Hippocampal formation (tissue), 2 donors: ENCODE measurements at regions not wholly inside any gene's neighbourhood (a gene's known extent, or its start where the extent isn't known, plus 50 kb on each side); places are given as distances from the start of the nearest gene placed in this dataset.

Source experiments
- DNase-seq, 2 donors: peaks; one replicate each; lab custom pipeline; 2025; lab: John Stamatoyannopoulos, UW

DNA sequence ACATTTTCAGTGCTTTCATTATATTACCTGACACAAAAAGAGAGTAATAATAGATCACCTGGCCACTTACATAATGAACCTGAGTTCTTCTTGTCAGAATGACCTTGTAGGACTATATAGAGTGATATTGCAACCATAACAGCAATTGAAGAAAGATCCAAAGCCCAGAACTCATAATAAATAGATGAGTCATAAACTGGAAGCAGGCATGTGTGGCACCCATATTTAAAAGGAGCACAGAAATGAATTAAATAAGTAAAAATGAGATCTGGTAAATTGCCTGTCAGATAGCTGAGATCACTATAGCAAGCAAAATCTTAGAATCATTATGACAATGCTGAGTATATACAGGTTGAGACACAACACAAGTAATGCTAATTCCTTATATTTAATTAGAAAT is 331.8 kb downstream of the AASDHPPT start:
- no peak for DNase-seq

DNA sequence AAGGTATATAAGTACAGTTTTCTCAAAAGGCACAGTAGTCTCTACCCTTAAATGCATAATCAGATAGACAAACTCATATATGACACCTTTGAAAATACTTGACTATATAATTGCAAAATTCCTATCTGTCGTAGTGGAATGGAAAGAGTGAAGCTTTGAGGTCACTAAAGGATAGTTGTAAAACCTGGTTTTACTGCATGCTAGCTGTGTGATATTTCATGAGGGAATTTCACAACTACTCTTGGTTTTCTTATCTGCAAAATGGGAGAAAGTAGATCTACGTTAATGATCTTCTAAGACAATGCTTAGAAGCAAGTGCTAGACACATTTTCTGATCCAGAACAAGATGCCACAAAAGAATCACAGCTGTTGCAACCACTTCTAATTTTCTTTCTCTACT is 332.2 kb downstream of the AASDHPPT start:
- no peak for DNase-seq

GRCh38 chr11:106410902-106411301 is 333.4 kb downstream of the AASDHPPT start:
- no peak for DNase-seq

DNA sequence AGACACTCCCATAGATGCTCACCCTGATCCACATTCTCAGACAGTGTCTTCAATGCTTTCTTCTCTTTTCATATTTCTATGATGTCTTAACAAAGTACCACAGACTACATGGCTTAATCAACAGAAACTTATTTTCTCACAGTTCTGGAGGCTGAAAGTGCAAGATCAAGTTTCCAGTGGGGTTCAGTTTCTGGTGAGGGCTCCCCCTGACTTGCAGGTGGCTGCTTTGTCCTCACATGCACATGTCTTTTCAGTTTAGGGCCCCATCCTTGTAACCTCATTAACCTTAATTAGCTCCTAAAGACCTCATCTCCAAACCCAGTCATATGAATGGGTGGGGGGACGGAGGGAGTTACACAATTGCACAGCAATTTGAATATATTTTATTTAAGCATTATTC is 335.8 kb downstream of the AASDHPPT start:
- DNase-seq: no peak

GRCh38 chr11:106415510-106415909 is 338.0 kb downstream of the AASDHPPT start:
- DNase-seq: no peak

GRCh38 chr11:106418791-106419190 is 341.3 kb downstream of the AASDHPPT start:
- no peak for DNase-seq

DNA sequence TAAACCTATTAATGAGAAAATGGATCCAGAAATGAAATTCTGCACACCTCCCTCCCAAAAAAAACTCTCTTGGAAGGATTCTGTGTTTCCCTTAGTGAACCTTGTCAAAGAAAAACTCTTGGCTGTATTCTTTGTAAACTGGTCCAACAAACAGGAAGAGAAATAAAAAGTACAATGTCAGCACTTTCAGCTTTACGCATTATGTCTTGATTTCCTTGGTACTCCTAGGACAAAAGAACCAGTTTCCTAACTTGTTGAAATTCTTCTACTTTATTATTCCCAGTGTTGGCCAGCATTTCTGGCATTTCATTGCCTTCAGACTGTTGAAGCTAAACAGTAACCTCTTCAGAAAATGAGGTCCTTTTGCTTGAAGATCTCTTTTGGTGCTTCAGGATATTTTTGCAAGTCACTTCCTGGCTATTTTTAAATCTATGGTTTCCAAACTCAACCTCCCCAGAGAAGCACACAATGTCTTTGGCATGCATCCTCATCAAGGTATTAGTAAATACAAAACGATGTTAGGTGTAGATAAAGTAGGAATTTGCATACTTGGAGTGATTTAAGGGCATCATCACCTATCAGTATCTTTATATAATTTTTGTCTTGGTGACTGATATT is 342.7 kb downstream of the AASDHPPT start:
- DNase-seq: peak in 1 of 2 donors; percentile 33

- no peak for DNase-seq
Observed at GRCh38 chr11:106420686-106421085, 343.2 kb downstream of the AASDHPPT start.

DNA sequence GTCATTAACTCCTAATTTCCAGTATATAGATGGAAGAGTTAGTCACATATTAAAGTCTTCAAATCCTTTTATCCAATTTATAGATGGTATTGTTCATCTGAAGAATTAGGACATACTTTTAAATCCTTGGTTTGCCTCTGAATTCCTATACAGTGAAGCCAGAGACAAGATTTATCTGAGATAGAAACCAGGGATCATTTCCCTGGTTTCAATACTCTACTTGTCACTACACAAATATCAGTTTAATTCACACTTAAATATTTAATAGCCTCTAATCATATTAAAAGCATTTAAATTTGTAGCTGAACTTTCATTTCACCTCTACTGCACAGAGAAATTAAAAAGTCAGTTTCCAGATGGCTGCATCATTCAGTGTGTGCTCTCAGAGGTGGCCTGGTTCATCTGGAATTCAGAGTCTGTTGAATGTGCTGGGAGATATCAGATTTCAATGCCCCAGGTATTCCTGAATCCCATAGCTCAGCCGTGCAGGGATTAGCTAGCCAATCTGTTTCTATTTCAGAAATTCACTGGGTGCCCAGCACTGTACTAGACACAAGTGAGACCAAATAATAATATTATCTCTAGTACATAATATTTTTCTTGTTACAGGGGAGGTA is 344.3 kb downstream of the AASDHPPT start:
- DNase-seq: no peak

DNA sequence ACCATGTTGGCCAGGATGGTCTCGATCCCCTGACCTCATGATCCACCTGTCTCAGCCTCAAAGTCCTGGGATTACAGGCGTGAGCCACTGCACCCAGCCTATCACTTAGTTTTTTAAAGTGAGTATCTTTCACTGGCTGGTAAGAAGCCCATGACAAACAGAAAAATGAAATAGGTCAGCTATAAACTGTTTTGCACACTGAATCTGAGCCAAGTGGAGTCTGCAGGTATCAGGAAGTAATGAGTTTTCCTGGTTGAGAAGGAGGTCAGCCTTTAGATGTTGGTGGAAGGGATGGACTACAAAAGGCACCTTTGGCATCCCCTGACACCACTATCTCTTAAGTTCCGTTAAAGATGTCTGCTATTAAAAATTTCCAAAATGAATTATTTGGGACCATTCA is 345.1 kb downstream of the AASDHPPT start:
- DNase-seq: no peak

GRCh38 chr11:106424111-106424510 is 346.6 kb downstream of the AASDHPPT start:
- no peak for DNase-seq

DNA sequence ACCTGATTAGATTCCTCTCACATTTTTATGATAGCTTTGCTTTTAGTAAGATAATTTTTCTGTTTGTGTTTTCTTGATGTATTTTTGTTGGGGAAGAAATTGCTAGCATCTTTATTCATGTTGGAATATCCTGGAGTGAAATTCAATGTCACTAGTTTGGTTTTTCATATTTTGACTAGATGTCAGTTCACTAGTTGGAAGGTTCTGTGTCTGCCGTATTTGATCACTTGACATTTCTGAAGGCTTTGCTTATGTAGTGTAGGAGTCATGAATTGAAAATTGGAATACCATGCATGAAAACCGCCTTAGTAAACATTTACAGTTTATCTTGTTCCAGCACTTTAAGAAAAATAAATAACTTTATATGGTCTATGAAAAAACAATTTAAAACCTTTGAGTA is 348.4 kb downstream of the AASDHPPT start:
- no peak for DNase-seq

DNA sequence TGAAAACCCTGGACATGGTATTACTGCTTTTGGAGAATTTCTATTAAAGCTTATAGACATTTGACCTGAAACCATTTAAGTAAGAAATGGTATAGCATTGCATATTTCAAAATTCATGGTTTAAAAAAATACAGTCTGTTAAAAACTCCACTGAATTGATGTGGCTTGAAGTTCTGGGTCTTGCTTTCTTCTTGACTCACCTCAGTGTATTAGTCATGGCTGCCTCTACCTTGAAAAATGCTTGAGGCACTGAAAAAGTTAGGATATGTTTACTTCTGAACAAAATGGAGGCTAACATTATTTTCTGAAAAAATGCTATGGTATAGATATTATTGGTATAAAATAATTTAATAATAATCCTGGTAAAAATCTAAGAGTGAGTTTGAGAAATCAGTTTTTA is 349.2 kb downstream of the AASDHPPT start:
- no peak for DNase-seq

DNA sequence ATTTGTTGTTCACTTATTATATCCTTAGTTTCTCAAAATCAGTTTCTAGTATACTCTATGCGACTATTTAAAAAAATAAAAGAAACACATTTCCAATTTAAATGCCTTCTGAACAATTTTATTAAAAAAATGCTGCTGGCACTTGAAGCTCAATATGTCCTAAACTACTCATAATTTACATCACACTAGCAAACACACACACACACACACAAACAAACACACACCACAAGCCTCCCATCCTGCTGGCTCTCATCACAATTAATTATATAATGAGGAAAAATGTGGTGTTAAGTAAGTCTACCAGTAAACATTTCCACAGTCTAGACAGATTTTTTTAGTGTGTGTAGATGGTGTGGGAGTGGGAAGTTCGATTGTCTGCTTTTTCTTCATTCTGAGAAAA is 350.3 kb downstream of the AASDHPPT start:
- DNase-seq: no peak

DNA sequence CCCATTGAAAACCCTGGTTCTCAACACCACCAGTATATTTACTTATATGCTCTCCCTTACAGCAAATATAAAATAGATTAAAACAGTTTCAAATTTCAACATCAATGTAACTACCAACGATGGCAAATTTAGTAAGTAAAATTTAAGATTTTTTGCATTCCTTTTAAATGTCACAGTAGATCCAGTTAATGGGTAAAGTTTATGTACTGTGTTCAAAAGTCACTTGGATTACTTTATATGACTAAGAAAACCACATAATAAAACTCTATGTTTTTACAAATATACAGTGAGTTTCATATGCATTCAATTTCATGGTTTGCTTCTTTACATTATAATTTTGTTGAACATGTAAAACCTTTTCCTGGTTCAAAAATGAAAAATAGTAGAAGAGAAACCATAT is 364.6 kb downstream of the AASDHPPT start:
- no peak for DNase-seq

- DNase-seq: no peak
Observed at GRCh38 chr11:106446302-106446701, 368.8 kb downstream of the AASDHPPT start.

DNA sequence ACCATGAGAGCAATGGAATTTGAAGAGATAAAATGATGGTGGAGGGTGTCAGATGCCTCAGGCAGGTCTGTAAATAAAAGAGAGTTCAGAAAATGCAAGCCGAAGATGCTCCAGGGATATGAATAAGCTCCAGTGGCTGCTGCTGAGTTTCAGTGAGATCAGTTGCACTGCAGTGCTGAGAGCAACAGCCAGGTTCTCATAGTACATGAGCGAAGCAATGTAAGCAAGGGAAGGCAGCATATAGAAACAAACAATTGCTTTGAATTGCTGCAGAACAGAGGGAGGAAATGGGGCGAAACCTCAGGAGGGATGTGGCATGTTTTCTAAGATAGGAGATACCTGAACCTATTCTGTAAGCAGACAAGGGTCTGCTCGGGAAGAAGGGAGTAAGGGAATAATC is 369.5 kb downstream of the AASDHPPT start:
- no peak for DNase-seq

GRCh38 chr11:106447631-106448191 is 370.2 kb downstream of the AASDHPPT start:
- no peak for DNase-seq

DNA sequence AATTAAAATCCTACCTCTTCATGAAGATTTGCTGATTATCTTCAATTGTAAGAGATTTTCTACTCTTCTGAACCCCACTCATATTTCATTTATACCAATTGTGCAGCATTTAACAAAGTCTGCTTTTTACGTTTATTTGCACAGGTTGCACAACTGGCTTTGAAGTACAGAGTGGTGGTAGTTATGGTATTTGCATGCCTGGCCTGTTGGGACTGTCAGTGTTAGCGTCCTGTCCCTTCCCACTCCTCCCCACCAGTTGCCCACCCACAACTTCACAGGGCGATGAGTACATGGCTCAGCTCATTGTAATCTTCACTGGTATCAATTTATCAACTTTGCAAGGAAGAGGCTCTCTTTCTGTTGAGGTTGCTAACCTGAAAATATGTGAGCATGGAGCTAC is 372.3 kb downstream of the AASDHPPT start:
- DNase-seq: no peak

DNA sequence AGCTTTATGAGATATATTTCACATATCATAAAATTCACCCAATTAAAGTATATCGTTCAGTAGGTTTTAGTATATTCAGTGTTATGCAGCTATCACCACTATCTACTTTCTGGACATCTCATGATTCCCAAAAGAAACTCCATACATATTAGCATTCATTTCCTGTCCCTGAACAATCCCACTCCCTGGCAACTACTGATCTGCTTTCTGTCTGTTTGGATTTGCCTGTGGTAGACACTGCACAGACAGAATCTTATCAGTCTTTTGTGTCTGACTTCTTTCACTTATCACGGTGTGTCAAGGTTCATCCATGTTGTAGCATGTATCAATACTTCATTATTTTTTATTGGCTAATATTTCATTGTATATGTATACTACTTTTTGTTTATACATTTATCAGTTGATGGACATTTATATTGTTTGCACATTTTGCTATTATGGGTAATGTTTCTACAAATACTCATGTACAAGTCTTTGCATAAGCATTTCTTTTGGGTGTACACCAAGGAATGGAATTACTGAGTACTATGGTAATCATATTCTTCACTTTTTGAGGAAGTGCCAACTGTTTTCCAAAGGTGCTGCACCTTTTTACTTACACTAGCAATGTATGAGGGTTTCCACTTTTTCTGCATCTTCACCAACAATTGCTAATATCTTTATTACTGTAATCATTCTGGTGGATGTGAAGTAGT is 373.9 kb downstream of the AASDHPPT start:
- no peak for DNase-seq

- no peak for DNase-seq
Observed at GRCh38 chr11:106456647-106457046, 379.2 kb downstream of the AASDHPPT start.

- no peak for DNase-seq
Observed at GRCh38 chr11:106457727-106458126, 380.3 kb downstream of the AASDHPPT start.

DNA sequence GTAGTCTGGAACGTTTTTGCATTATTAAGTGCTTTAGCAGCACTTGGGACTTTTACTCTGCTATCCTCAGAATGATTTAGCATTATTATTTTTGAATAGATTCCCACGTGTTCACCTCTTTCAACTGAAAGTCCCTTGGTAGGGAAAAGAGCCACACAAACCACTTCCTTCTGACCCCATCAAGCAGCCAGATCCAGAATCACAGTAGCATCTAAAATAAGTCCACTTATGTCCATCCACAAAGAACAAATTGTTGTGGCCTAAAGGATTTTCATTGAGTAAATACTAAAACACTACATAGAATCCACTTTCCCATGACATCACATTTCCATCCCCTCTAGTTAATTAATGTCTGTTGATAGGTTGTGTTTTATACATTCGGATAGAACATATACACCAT is 381.7 kb downstream of the AASDHPPT start:
- DNase-seq: no peak
